ENCODE measurements at regions not wholly inside any gene's neighbourhood (a gene's known extent, or its start where the extent isn't known, plus 50 kb on each side); places are given as distances from the start of the nearest gene placed in this dataset.
"Not testable (repeated sequence)": the region's sequence is repeated elsewhere in the genome, so short reads cannot be mapped to it uniquely, and the experiment has no call there.

DNA sequence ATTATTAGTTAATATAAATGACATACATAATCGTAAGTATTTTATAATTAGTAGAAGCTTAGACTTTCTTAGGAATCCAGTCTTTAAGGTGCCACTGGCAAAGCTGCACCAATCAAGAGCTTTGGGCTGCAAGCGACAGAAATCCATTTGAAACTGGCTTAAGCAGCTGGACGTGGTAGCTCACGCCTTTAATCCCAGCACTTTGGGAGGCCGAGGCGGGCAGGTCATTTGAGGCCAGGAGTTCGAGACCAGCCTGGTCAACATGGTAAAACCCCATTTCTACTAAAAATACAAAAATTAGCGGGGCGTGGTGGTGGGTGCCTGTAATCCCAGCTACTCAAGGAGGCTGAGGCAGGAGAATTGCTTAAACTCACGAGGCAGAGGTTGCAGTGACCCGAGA, 71.8 kb upstream of the HPCAL1 start:
- H3K9me3 ChIP-seq (ENCODE audit: control insufficient read depth in 2 of 3, low read length in 3 of 3); H3K4me3 ChIP-seq (ENCODE audit: low read length); H3K36me3 Mint-ChIP-seq; H3K27ac Mint-ChIP-seq; H3K4me3 Mint-ChIP-seq; H3K27ac ChIP-seq (ENCODE audit: low read depth, low read length); POLR2A ChIA-PET; ATAC-seq; H3K4me1 ChIP-seq (ENCODE audit: control insufficient read depth in 2 of 2, insufficient read depth in 2 of 2, low read length in 2 of 2); intact Hi-C loops (cut with micrococcal nuclease); CTCF ChIA-PET; H3K36me3 ChIP-seq (ENCODE audit: control insufficient read depth in 2 of 3, insufficient read depth in 3 of 3, low read length in 3 of 3); H3K27me3 Mint-ChIP-seq; H3K9me3 Mint-ChIP-seq; DNase-seq; H3K27me3 ChIP-seq (ENCODE audit: control insufficient read depth in 2 of 2, insufficient read depth in 2 of 2, low read length in 2 of 2): not testable (repeated sequence)
- peaks cover 0 to 13% (median 4%) of the 10 kb centered on the region in 7 donors for H3K4me1 Mint-ChIP-seq

DNA sequence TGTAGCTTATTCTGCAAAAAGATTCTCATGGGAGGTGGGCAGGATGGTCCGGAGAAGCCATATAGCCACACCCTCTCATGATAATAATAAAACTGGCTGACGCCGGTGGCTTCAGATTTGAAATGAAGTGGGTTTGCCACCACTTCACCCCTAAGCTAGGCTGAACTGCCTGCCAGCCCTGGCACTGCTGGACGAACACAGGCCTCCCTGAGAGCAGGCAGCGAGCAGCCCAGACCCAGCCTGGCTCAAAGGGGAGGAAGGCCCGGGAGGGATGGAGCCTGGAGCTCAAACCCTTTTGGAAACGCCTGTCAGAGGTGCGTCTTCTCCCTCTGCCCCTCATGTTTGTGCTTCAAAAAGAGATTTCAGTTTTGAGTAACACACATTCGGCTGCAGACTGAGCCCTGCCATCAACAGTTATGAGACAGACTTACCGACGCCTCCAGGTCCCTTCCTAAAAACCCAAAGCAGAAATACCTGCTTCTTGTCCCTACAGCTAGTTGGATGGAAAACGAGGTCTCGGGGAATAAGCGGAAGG, 71.1 kb upstream of the HPCAL1 start:
- Mint-ChIP-seq H3K27me3 (peaks cover 0 to 8% (median 0%) of the 10 kb centered on the region in 5 donors), H3K27ac (no peak overlapping the region), H3K4me1 (peaks cover 0 to 13% (median 4%) of the 10 kb centered on the region in 7 donors), H3K4me3 (no peak overlapping the region), H3K36me3 (no peaks in the 10 kb centered on the region), H3K9me3 (peaks cover 0 to 8% (median 0%) of the 10 kb centered on the region in 11 donors)
- ATAC-seq: no peak
- Histone ChIP-seq H3K4me1 (ENCODE audit: control insufficient read depth in 2 of 2, insufficient read depth in 2 of 2, low read length in 2 of 2) (no peaks in the 10 kb centered on the region), H3K36me3 (ENCODE audit: control insufficient read depth in 2 of 3, insufficient read depth in 3 of 3, low read length in 3 of 3) (no peaks in the 10 kb centered on the region), H3K27ac (ENCODE audit: low read depth, low read length) (no peak overlapping the region), H3K4me3 (ENCODE audit: low read length) (no peak overlapping the region), H3K9me3 (ENCODE audit: control insufficient read depth in 2 of 3, low read length in 3 of 3) (no peaks in the 10 kb centered on the region), H3K27me3 (ENCODE audit: control insufficient read depth in 2 of 2, insufficient read depth in 2 of 2, low read length in 2 of 2) (no peaks in the 10 kb centered on the region)
- intact Hi-C loops (cut with micrococcal nuclease): no loop called here
- CTCF ChIA-PET: no interaction called here
- POLR2A ChIA-PET: no interaction called here
- DNase-seq: no peak

DNA sequence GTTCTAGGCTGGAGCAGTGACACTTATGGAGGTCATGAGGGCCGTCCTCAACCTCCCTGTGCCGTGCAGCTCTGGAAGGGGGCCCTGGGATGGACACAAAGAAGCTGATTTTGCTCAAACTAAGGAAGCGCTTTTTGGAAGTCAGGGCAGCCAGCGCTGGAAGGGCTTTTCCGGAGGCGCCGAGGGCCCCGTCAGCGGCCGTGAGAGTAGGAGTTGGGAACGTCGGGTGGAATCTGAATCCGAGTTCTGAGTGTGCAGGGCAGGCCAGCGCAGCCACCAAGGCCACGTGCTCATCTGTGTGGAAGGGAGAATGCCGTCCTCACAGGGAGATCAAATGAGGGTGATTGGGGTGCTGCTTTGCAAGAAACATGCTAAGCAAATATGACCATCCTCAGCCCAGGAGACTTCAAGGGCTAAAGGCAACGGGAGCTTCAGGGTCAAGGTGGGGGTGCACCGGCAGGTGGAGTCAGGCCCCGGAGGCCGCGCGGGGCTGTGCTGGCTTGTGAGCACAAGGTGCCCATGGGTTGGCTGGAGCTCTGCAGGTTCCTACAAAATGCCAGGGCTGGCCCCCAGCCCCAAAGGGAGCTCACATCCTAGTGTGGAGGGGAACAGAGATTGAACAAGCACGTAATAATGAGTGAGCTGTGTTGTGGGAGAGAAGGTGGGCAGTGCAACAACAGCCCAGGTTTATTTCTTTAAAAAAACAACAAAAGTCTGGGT, 70.4 kb upstream of the HPCAL1 start:
- intact Hi-C loops (cut with micrococcal nuclease): no loop called here
- Histone ChIP-seq H3K4me3 (ENCODE audit: low read length) (no peak overlapping the region), H3K36me3 (ENCODE audit: control insufficient read depth in 2 of 3, insufficient read depth in 3 of 3, low read length in 3 of 3) (no peaks in the 10 kb centered on the region), H3K27me3 (ENCODE audit: control insufficient read depth in 2 of 2, insufficient read depth in 2 of 2, low read length in 2 of 2) (no peaks in the 10 kb centered on the region), H3K9me3 (ENCODE audit: control insufficient read depth in 2 of 3, low read length in 3 of 3) (no peaks in the 10 kb centered on the region), H3K4me1 (ENCODE audit: control insufficient read depth in 2 of 2, insufficient read depth in 2 of 2, low read length in 2 of 2) (no peaks in the 10 kb centered on the region), H3K27ac (ENCODE audit: low read depth, low read length) (no peak overlapping the region)
- ChIA-PET POLR2A (no interaction called here), CTCF (no interaction called here)
- no peak for DNase-seq
- peaks cover 0 to 8% (median 0%) of the 10 kb centered on the region in 11 donors for H3K9me3 Mint-ChIP-seq
- H3K4me1 Mint-ChIP-seq: peaks cover 0 to 13% (median 4%) of the 10 kb centered on the region in 7 donors
- no peak overlapping the region for H3K27ac Mint-ChIP-seq
- no peaks in the 10 kb centered on the region for H3K36me3 Mint-ChIP-seq
- H3K27me3 Mint-ChIP-seq: peaks cover 0 to 8% (median 0%) of the 10 kb centered on the region in 5 donors
- ATAC-seq: no peak
- no peak overlapping the region for H3K4me3 Mint-ChIP-seq

DNA sequence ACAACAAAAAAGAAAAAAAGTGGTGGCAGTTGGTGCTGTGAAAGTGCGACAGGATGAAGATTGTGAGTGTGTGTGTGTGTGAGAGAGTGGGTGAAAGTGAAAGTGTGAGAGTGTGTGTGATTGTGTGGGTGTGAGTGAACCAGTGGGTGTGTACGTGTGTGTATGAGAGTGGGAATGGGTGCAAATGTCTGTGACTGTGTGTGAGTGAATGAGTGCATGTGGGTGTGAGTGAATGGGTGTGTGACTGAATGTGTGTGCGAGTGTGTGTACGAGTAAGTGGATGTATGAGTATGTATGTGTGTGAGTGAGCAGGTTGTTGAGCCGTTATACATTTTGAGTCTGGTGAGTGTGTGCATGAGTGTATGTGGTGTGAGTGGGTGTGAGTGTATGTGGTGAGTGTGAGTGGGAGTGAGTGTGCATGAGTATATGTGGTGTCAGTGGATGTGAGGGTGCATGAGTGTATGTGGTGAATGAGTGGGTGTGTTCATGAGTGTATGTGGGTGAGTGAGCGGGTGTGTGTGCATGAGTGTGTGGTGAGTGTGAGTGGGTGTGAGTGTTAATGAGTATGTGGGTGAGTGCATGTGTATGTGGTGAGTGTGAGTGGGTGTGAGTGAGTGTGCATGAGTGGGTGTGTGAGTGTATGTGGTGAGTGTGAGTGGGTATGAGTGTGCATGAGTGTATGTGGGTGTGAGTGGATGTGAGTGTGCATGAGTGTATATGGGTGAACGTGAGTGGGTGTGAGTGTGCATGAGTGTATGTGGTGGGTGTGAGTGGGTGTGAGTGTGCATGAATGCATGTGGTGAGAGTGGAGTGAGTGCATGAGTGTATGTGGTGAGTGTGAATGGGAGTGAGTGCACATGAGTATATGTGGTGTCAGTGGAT, 69.3 kb upstream of the HPCAL1 start:
- Mint-ChIP-seq H3K27me3 (peaks cover 0 to 4% (median 0%) of the 10 kb centered on the region in 5 donors), H3K27ac (peak overlapping the region in 4 of 9 donors; percentile 26 to 79 (median 28)), H3K9me3 (peaks cover 0 to 8% (median 0%) of the 10 kb centered on the region in 11 donors), H3K4me3 (no peak overlapping the region), H3K4me1 (peaks cover 0 to 13% (median 4%) of the 10 kb centered on the region in 7 donors), H3K36me3 (no peaks in the 10 kb centered on the region)
- Histone ChIP-seq H3K27ac (ENCODE audit: low read depth, low read length) (no peak overlapping the region), H3K36me3 (ENCODE audit: control insufficient read depth in 2 of 3, insufficient read depth in 3 of 3, low read length in 3 of 3) (no peaks in the 10 kb centered on the region), H3K9me3 (ENCODE audit: control insufficient read depth in 2 of 3, low read length in 3 of 3) (no peaks in the 10 kb centered on the region), H3K4me3 (ENCODE audit: low read length) (no peak overlapping the region), H3K27me3 (ENCODE audit: control insufficient read depth in 2 of 2, insufficient read depth in 2 of 2, low read length in 2 of 2) (no peaks in the 10 kb centered on the region), H3K4me1 (ENCODE audit: control insufficient read depth in 2 of 2, insufficient read depth in 2 of 2, low read length in 2 of 2) (no peaks in the 10 kb centered on the region)
- intact Hi-C loops (cut with micrococcal nuclease): no loop called here
- no peak for DNase-seq
- ChIA-PET POLR2A (no interaction called here), CTCF (no interaction called here)
- ATAC-seq: no peak

DNA sequence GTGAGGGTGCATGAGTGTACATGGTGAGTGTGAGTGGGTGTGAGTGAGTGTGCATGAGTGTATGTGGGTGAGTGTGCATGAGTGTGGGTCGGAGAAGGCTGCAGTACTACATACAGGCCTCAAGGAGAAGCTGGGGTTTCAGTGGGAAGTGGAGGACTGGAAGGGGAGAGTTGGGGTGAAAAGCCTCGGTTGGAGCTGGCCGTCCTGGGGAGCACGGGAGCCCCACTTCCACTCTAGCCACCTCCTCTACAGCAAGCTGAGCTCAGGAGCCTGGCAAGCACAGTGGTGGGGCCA, 68.7 kb upstream of the HPCAL1 start:
- H3K36me3 ChIP-seq (ENCODE audit: control insufficient read depth in 2 of 3, insufficient read depth in 3 of 3, low read length in 3 of 3): no peaks in the 10 kb centered on the region
- peak overlapping the region in 2 of 9 donors; percentile 26 to 28 for H3K27ac Mint-ChIP-seq
- intact Hi-C loops (cut with micrococcal nuclease): no loop called here
- H3K4me3 ChIP-seq (ENCODE audit: low read length): no peak overlapping the region
- no peak for ATAC-seq
- ChIA-PET CTCF (no interaction called here), POLR2A (no interaction called here)
- H3K4me1 Mint-ChIP-seq: peaks cover 0 to 13% (median 4%) of the 10 kb centered on the region in 7 donors
- peaks cover 0 to 8% (median 0%) of the 10 kb centered on the region in 11 donors for H3K9me3 Mint-ChIP-seq
- peaks cover 0 to 4% (median 0%) of the 10 kb centered on the region in 5 donors for H3K27me3 Mint-ChIP-seq
- no peaks in the 10 kb centered on the region for H3K4me1 ChIP-seq (ENCODE audit: control insufficient read depth in 2 of 2, insufficient read depth in 2 of 2, low read length in 2 of 2)
- H3K27ac ChIP-seq (ENCODE audit: low read depth, low read length): no peak overlapping the region
- no peak overlapping the region for H3K4me3 Mint-ChIP-seq
- no peaks in the 10 kb centered on the region for H3K36me3 Mint-ChIP-seq
- H3K27me3 ChIP-seq (ENCODE audit: control insufficient read depth in 2 of 2, insufficient read depth in 2 of 2, low read length in 2 of 2): no peaks in the 10 kb centered on the region
- no peak for DNase-seq
- H3K9me3 ChIP-seq (ENCODE audit: control insufficient read depth in 2 of 3, low read length in 3 of 3): no peaks in the 10 kb centered on the region

DNA sequence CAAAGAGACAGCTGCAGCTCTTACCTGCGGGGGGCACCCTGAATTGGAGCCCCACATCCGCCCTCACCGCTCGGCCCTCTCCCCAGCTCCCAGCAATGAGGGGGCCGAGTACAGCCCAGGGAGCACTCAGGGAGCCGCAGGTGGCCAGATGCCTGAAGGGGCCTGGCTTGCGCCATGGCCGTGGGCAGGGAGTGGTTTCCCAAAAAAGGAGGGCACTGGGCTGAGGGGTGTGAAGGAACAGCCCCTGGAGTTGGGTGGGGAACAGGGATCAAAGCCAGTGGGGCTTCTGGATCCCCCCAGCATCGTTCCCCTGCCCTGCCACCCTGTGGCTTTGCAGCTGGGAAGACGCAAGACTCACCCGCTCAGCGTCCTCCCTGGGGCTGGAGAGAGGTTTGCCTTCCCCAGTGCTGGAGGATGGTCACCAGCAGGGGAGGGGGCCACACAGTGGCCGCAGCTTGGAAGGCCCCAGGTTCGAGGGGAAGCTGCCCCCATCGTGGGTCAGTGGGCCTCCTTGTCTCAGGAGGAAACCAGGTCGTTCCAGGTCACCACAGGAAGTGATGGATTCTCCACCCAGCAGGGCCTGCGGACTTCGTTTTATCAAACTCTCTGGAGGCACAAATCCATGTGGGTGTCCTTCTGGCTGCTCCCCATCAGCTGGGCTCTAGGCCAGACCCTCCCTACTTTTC, 68.2 kb upstream of the HPCAL1 start:
- CTCF ChIA-PET: interaction anchor here (1.7 kb wide), 1 partner anchor 175 kb away, joined by 7 read pairs; no protein-coding TSS in a partner anchor
- no peak overlapping the region for H3K4me3 ChIP-seq (ENCODE audit: low read length)

More for the DNA sequence above, 68.2 kb upstream of the HPCAL1 start:
- Histone ChIP-seq H3K9me3 (ENCODE audit: control insufficient read depth in 2 of 3, low read length in 3 of 3) (no peaks in the 10 kb centered on the region), H3K36me3 (ENCODE audit: control insufficient read depth in 2 of 3, insufficient read depth in 3 of 3, low read length in 3 of 3) (no peaks in the 10 kb centered on the region), H3K27me3 (ENCODE audit: control insufficient read depth in 2 of 2, insufficient read depth in 2 of 2, low read length in 2 of 2) (no peaks in the 10 kb centered on the region), H3K27ac (ENCODE audit: low read depth, low read length) (no peak overlapping the region), H3K4me1 (ENCODE audit: control insufficient read depth in 2 of 2, insufficient read depth in 2 of 2, low read length in 2 of 2) (no peaks in the 10 kb centered on the region)
- Mint-ChIP-seq H3K27ac (no peak overlapping the region), H3K36me3 (no peaks in the 10 kb centered on the region), H3K9me3 (peaks cover 0 to 8% (median 0%) of the 10 kb centered on the region in 11 donors), H3K4me1 (peaks cover 0 to 13% (median 4%) of the 10 kb centered on the region in 7 donors), H3K4me3 (no peak overlapping the region), H3K27me3 (peaks cover 0 to 4% (median 0%) of the 10 kb centered on the region in 5 donors)
- ATAC-seq (no peak), DNase-seq (no peak)
- intact Hi-C loops (cut with micrococcal nuclease): no loop called here
- POLR2A ChIA-PET: no interaction called here

All from naive thymus-derived CD4-positive, alpha-beta T cell (primary cell).